ENCODE measurements at regions not wholly inside any gene's neighbourhood (a gene's known extent, or its start where the extent isn't known, plus 50 kb on each side); places are given as distances from the start of the nearest gene placed in this dataset.
A peak's percentile ranks its signal among the peaks of the same experiment; 100 is the strongest.

DNA sequence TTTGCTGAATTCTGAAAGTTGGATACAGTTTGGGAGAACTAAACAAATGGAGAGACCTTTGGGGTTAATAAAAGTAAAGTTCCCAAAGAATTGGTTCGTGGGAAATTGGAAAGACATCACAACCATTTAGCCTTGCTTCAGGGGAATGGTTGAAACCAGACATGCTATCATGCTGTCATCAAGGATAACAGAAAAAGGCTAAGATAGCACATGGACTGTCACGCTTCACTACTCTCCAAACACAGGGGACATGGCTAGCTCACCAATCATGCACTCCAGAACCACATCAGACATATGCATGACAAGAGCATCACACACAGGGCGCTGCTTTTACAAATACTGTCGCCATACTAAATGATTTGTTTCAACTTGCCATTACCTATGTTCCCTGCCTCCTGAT is 671.7 kb upstream of the ROBO1 start:
- TF ChIP-seq CTCF (IDR thresholded peaks at IDR 0.05; ENCODE audit: low read depth, low read length), result peak; percentile 43

DNA sequence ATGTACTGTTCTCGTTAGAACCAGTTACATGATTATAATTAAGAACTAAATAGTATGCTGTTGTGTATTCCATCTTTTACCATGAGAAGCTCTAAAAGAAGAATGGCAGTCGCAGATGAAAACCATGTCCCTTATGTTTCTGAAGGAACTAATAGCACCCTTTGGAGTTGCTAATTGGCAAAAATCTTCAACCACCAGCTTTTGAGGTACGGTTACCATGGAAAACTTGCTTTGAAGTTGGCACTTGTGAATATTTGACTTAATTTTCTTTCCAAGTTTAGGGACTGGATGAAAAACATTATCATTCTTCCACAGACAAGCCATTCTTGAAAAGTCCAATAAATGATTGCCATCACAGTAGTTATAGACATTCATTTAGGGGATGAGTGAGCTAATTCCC is 666.6 kb upstream of the ROBO1 start:
- TF ChIP-seq CTCF (IDR thresholded peaks at IDR 0.05; ENCODE audit: low read depth, low read length), result no peak
- no peak overlapping the region for H3K4me3 ChIP-seq (ENCODE audit: low read depth, low read length)
- H3K36me3 ChIP-seq, result no peaks in the 10 kb centered on the region
- H3K9me3 ChIP-seq, result no peaks in the 10 kb centered on the region
- H3K4me1 ChIP-seq, result peaks cover 5% of the 10 kb centered on the region
- H3K27me3 ChIP-seq, result no peaks in the 10 kb centered on the region
- DNase-seq, result no peak

More for the DNA sequence above, 671.7 kb upstream of the ROBO1 start:
- no peaks in the 10 kb centered on the region for H3K27me3 ChIP-seq
- H3K4me3 ChIP-seq (ENCODE audit: low read depth, low read length), result peak overlapping the region; percentile 42
- H3K4me1 ChIP-seq, result peaks cover 5% of the 10 kb centered on the region
- DNase-seq, result peak; percentile 81
- H3K9me3 ChIP-seq, result no peaks in the 10 kb centered on the region
- H3K36me3 ChIP-seq, result no peaks in the 10 kb centered on the region

DNA sequence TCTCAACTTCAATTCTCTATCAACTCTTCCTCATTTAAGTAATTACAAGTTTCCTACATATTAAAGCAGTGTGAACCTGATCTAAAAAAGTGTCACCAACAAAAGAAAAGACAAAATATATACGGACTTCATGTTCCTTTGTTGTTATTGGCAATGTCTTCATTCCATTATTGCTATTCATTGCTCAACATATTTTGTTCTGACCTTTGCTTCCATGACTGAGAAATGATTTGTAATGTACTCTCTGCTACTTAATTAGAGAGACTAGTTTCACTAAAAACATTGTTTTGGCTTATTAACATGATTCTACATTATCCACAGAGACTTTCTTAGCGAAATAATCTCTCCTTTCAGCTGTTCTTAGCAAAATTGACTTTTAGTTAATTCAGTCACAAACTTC is 657.2 kb upstream of the ROBO1 start:
- DNase-seq, result no peak
- Histone ChIP-seq H3K36me3 (no peaks in the 10 kb centered on the region; the same call in 1 of the 2 replicates), H3K4me1 (no peaks in the 10 kb centered on the region), H3K27me3 (no peaks in the 10 kb centered on the region), H3K9me3 (no peaks in the 10 kb centered on the region), H3K4me3 (ENCODE audit: low read depth, low read length) (no peak overlapping the region)
- TF ChIP-seq CTCF (IDR thresholded peaks at IDR 0.05; ENCODE audit: low read depth, low read length), result no peak

DNA sequence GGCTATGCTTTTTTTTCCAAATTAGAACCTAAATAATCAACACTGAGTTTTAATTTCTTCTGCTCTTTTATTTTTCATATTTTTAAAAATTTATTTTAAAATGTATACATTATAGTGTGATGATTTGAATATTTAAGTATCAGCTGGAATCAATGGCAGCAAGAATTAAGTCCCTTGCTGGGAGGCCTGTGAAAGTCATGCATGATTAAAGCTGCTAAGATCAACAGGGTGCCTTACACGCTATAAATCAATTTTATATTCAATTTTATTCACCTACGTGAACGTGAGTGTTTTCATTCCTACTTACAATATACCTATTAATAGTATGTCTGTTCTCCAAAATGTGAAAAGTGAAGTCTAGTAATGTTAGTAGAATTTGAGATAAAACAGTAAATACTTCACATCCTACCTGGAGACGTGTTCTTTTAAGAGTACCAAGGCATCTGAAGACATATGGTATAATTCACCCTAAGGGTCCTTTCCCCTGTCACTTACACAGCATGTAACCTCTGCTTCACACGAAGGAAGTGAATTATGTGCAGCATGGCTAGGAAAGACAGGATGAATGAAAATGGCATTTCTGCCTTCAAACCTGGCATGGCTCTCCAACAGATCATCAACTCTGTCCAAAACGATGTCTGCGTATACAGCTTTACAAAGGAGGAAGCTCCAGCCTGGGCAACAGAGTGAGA is 640.4 kb upstream of the ROBO1 start:
- Histone ChIP-seq H3K4me1 (no peaks in the 10 kb centered on the region), H3K27me3 (no peaks in the 10 kb centered on the region), H3K9me3 (no peaks in the 10 kb centered on the region), H3K4me3 (ENCODE audit: low read depth, low read length) (no peak overlapping the region), H3K36me3 (no peaks in the 10 kb centered on the region)
- no peak for DNase-seq
- TF ChIP-seq CTCF (IDR thresholded peaks at IDR 0.05; ENCODE audit: low read depth, low read length), result no peak

- Histone ChIP-seq H3K27me3 (no peaks in the 10 kb centered on the region), H3K9me3 (no peaks in the 10 kb centered on the region), H3K4me3 (ENCODE audit: low read depth, low read length) (no peak overlapping the region), H3K36me3 (no peaks in the 10 kb centered on the region), H3K4me1 (no peaks in the 10 kb centered on the region)
- no peak for DNase-seq
- TF ChIP-seq CTCF (IDR thresholded peaks at IDR 0.05; ENCODE audit: low read depth, low read length), result no peak
Observed at GRCh38 chr3:80405618-80406017, 637.8 kb upstream of the ROBO1 start.

DNA sequence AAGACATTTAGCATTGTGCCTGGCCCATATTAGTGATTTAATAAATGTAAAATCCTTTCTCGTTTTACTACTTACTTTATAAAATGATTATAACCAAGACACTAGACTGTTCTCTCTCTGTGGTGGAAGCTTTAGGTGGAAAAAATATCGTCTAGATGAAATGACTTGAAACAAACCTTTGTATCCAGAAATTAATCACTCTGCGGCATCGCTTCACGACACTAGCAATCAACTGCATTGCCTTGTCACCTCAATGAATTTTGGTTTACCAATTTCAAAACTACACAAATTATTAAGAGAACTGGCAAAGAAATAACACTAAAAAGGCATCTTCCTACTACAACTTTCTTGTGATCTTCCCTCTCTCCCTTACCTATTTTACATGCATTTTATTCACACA is 627.2 kb upstream of the ROBO1 start:
- no peak for DNase-seq
- Histone ChIP-seq H3K9me3 (no peaks in the 10 kb centered on the region), H3K4me3 (ENCODE audit: low read depth, low read length) (no peak overlapping the region), H3K27me3 (no peaks in the 10 kb centered on the region), H3K4me1 (no peaks in the 10 kb centered on the region; the same call in 1 of the 2 replicates), H3K36me3 (no peaks in the 10 kb centered on the region)
- TF ChIP-seq CTCF (IDR thresholded peaks at IDR 0.05; ENCODE audit: low read depth, low read length), result no peak

All from BE2C (cell line).